GM12892 (cell line): ENCODE measurements at regions not wholly inside any gene's neighbourhood (a gene's known extent, or its start where the extent isn't known, plus 50 kb on each side); places are given as distances from the start of the nearest gene placed in this dataset.

ENCODE experiments used
- POLR2A ChIP-seq: IDR thresholded peaks from 2 replicates; pipeline ENCODE4 v1.6.1; 2011; ENCODE audit warnings: low read depth, low read length, control low read depth
- POLR2AphosphoS5 ChIP-seq: IDR thresholded peaks from 2 replicates; pipeline ENCODE4 v1.6.1; 2011; ENCODE audit warnings: low read depth, low read length, control low read depth
- TAF1 ChIP-seq: IDR thresholded peaks from 2 replicates; pipeline ENCODE4 v1.6.1; 2011; ENCODE audit warnings: low read depth, mild to moderate bottlenecking, control low read depth, low read length, borderline replicate concordance

DNA sequence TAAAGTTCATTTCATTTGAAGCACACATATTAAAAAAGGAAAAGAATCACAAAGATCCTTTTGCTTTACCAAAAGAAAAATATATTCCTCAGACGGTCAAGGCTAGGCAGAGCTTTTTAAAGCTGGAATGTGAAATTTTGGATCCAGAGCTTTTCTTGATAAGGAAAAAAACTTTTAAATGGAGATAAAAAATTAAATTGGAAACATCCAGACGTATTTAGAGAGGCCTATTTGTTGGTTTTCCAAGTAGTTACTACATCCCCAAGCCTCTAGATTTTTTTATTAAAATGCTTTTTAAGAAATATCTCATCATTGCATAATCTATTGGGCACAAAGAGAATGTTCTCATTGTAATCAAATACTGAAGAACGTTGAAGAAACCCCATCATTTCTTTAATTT lies 385.7 kb upstream of the CITED2 start:
- TF ChIP-seq TAF1 (no peak), POLR2A (no peak), POLR2AphosphoS5 (no peak)
